Activated CD4-positive, alpha-beta T cell treated with anti-CD3 and anti-CD28 coated beads, Interleukin-2, Interleukin-6, amounts not matched to agents 100 ng/mL and 50 ng/mL, durations not matched to agents 16 hours and 8 hours (primary cell): ENCODE measurements at regions not wholly inside any gene's neighbourhood (a gene's known extent, or its start where the extent isn't known, plus 50 kb on each side); places are given as distances from the start of the nearest gene placed in this dataset.

Source experiments
- DNase-seq: peaks from one replicate; pipeline ENCODE4 v3.0.0-alpha.2; 2020

DNA sequence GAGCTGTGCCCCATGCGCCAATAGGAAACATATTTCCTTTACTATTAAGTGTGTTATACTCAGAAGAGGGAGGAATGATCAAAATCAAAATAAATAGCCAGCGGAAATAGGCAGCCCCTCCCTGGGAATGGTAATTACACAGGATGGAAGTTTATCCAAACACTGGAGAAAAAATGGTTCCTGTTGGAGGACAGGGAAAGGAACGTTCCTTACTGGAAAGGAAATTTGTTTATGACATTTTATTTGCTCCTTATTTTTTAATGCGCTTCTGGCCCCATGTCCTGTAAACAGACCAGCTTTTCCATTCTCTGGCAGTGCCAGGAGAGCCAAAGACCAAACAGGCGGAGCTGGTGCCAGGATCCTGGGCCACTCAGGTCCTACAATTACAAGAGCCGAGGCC lies 273.7 kb downstream of the SOX9 start:
- DNase-seq = no peak

DNA sequence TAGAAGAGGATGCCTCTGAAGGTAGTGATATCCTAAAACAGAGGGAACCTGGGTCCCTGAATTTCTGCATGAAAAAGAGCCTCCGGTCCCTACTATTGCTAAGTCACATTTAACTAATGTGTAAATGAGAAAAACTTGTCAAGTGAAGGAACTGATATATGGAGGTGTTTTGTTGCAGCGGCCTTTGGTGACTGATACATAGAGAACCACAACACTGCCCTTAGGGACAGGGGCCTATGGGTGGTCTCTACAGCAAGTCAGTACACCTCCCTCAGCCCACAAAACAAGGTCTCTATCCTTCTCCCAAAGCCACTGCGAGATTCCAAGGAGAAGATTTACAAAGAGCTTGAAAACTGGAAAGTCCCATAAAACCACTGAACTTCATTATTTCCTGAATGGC lies 275.3 kb downstream of the SOX9 start:
- no peak for DNase-seq

DNA sequence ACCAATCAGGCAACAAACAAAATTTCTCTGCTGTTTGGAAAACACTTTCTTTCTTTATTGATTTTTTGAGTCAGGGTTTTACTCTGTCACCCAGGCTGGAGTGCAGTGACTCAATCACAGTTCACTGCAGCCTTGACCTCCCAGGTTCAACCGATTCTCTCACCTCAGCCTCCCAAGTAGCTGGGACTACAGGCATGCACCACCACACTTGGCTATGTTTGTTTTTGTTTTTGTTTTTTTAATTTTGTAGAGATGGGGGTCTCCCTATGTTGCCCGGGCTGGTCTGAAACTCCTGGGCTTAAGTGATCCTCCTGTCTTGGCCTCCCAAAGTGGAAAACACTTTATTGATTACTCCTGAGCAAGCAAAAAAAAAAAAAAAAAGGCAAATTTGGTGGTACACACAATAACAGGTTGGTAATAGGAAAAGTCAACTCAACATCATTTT lies 276.4 kb downstream of the SOX9 start:
- no peak for DNase-seq

DNA sequence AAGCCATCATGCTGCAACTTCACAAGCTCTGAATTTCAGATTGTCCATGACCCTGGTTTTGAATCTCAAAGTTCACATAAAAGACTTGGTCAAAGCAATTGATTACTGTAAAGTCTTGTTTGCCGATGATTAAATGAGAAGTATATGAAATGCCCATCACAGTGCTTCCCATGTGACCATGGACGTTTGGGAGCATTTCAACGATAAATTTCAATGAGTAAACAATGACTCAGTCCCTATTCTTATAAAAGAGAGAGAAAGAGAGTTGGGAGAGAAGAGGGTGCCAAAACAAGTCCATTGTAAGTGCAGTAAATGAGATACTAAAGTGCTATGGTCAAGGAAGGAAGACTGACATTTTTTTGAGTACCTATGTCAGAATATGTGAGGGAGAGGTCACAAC lies 276.9 kb downstream of the SOX9 start:
- DNase-seq = no peak

DNA sequence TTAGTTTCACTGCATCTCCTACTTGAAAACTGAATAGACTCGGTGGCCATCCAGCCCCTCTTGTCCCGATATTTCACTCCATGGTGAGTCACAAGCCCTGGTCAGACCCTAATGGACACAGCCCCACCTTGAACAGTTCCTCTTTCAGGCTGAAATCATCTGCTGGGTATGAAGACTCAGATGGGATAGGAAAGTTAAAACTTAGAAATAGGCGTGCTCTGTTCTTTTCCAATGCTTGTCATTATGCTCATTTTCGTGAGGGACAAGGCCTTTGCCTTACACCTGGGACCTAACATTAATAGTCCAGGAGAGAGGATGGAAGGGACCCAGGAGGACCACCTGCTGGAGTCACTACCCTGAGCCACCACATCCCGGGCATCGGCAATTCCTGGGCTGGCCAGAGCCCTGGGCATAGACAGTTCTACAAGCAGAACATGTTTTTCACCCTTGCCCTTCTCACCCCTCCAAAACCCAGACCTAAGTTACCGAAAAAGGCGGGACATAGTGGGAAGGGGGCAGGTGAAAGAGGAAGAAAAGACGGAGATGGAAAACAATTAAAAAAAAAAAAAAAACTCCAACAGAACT lies 278.3 kb downstream of the SOX9 start:
- no peak for DNase-seq

DNA sequence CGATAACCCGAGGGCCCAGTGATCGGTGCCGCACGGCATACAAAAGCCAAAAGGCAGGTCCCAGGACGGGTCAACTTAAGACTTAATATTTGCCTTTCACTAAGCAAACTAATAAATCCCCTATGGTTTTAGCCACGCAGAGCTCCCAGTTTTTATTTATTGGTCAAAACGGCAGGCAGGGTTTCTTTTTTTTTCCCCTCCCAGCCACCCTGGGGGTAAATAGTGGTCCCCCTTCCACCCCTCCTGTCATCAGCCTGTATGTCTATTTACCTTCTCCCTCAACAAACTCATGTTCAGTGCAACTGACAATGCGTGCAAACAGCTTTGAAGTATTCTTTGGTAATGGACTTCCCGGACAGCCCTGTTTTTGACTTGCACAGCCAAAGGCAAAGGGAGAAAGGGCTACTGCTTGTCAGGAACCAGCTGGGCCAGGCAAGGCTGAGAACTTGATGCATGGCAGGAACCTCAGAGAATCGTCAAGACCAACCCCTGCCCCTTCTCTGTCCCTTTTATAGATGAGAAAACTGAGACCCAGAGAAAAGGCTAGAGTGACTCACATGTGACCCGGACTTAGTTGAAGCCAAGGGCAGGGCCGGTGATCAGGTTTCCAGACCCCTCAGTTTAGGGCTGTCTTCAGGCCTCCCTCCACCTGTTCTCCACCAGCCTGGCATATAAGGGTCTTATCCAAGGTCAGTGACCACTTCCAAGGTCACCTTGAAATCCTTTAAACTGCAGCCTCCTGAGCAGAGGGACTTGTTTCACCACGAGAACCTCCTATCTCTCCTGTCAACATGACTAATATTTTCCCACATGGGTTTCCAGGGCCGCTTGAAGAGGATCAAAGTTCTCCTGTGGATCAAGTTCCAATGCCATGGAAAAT lies 279.0 kb downstream of the SOX9 start:
- no peak for DNase-seq

DNA sequence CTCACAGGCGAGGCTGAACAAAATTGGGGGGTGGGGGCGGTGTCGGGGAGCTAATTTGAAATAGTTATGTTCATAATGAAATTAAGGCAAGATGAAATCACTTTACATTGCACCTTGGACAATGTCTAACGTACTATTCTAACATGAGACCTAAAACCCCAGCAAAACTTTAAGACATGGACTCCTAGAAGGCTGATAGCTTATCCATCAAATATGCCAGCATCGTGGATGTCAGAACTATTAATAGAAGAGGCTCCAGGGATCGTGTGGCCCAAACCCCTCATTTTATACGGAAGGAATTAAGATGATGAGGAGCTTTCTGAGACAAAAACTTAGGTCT lies 279.6 kb downstream of the SOX9 start:
- DNase-seq = no peak

DNA sequence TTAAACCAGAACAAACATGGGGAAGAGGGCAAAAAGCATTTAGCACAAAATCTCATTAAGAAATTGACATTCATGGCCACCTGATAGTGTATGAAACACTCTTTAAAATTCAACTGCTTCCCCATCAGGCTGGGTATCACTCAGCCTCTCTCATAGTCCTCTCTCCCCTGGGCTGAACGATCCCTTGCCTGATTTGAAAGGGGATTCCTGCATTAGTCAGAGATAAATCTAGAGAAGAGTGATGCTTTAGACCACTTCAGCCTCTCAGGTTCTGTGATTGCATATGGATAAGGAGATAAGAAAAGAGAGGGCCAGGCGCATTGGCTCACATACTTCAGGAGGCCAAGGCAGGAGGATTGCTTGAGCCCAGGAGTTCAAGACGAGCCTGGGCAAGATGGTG lies 280.0 kb downstream of the SOX9 start:
- no peak for DNase-seq

DNA sequence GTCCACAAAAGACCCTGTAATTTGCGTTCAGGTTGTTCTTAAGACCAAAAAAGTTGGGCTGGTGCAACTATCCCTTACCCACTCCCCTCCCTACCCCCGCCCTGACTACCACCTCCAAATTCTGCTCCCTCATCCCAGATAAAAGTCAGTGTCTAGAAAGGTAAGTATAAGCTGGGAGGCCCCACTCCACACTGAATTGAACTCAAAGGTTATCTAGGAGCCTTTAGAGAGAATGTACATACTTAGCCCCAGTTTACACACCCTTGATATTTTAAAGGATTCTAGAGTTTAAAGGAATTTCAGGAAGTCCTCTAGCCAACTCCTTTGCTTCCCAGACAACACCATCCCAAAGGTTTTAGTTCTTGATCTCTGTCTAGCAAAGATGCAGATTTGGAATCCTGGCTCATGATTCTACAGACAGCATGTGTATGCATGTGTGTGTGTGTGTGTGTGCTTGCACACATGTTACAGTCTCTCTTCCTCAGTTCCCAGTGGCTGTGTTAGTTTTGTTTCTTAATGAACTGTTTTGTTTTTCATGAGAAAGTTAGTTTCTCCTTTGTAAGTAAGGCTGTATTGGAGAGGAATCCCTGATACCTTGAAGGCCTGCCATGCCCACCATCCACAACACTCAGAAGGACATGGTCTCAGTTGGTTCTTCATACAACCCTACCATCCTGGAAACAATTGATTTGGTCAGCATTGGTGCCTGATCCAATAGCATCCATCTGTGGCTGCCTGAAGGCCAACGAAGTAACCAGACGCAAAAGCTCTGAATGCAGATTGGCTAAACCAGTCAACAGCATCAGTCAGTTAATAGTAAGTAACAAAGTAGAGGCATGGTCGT lies 281.3 kb downstream of the SOX9 start:
- no peak for DNase-seq

DNA sequence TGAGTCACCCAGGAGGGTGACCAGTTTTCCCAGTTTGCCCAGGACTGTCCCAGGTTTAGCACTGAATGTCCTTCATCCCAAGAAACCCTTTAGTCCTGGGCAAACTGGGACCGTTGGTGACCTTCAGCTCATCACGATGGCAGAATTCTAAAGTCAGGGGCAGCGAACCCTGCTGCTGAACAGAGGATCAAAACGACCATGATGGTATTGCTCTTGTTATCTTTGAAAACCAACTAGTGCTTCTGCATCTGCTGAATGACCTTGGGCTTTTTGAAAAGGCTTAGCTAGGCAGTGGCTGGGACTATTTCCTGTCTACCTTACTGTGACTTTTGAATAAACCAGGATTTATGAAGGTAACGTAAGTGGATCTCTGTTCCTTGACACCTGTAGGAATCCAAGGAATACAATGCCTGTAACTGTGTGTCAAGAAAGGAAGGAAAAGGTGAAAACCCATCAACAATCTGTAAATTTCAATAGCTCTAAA lies 281.9 kb downstream of the SOX9 start:
- DNase-seq = no peak

DNA sequence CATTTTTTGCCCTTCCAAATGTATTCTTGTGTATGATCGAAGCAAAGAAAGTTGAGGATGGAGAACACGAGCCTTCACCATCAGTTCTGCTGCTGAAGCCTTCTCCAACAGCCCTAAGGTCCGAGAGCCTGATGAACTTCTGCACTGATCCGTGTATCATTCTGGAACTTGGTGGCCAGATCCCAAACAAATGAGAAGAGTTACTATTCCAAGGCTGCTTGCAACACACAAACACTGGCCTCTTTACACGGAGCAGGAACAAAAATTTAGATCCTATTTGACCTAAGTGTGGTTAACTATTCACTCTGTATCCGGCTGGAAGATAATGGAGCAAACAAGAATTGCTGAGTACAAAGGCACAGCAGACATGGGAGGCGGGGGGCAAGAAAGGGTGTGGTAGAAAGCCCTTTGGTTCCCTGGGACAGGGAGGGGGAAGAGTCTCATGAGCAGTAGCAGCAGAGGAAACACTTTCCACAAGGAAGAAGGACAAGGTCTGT lies 282.9 kb downstream of the SOX9 start:
- DNase-seq = no peak

DNA sequence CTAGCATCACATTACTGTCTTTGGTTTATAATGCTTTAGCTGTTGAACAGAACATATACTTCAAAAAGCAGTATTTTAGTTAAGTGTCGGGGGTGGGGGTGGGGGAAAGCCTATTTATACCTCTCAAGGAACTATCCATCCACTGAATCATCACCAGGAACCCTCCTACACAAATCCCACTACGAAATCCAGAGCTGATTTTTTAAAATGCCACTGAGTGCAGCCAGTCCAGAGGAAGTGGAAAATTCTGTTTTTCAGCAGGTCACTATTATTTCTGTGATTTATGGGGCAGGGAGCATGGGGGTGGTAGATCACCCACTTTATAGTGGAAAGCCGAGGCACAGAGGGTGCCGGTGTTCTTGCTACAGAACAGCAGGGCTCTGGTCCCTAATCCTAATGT lies 284.1 kb downstream of the SOX9 start:
- DNase-seq = no peak

DNA sequence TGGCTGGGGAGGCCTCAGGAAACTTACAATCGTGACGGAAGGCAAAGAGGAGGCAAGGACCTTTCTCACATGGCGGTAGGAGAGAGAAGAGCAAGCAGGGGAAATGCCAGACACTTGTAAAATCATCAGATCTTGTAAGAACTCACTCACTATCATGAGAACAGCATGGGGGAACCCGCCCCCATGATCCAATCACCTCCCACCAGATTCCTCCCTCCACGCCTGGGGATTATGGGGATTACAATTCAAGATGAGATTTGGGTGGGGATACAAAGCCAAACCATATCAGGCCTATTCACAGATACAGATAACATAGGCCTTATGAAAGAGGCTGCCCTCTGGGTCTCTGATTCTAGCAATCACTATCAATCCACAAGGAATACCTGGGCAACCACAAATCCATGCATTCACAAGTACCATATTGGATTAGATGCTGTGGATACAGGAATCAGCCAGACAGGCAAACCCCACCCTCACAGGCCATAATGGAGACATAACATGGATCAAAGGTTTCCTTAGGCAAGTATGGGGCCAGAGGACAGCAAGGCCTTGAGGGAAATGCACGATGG lies 284.9 kb downstream of the SOX9 start:
- DNase-seq = no peak

DNA sequence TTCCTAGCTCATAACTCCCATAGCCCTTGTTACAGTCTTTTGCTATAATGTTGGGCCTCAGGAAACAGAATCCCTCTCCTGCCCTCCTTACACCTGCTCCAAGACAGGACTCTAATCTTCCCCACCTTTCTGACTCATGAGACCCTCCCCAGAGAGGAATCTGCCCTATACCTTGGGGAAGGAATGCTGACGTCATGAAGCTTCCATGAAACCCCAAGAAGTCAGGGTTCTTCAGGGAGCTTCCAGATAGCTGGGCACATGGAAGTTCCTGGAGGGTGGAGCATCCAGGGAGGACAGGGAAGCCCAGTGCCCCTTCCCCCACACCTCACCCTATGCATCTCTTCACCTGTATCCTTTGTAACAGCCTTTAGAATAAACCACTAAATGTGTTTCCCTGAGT lies 285.7 kb downstream of the SOX9 start:
- DNase-seq = no peak

DNA sequence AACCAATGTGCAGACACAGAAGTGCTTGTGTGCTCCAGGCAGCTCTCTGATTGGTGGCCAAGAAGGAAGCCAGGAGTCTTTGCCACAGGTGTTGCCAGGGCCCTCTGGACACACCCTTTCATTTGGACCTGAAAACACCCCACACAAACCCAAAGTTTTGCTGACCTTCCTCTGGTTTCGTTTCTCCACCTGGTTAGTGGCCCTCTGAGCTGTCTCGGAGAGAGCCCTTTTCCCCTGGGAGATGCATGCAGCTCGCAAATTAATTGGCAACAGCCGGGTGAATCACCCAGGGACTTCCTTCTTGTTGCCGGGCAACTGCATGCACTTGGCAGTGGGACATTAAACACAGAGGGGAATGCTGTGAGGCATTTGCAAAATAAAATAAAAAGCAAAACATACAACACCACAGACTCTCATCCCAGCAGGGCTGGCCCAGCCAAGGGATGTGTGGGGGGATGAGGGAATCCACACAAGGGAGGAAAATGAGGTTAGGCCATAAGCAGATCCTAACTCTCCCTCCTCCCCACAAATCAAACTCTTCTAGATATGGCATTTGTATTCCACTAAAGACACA lies 286.6 kb downstream of the SOX9 start:
- no peak for DNase-seq

DNA sequence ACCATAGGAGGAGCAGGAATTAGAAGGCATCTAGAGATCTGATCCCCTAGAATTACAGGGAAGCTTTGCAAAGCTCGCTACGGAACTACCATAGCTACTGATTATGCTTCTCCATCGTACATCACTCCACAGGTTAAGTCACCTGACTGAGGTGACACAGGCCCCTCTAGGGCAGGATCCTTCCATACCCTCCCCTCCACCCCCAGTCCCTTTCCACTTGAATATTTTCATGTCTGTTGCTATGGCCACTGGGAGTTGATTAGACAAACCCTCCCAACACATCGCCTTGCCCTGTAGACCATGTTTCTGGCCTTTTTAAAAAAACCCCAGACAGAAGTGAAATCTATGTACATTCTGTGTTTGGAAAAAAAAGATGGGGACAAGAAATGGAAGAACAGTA lies 287.1 kb downstream of the SOX9 start:
- DNase-seq = no peak

DNA sequence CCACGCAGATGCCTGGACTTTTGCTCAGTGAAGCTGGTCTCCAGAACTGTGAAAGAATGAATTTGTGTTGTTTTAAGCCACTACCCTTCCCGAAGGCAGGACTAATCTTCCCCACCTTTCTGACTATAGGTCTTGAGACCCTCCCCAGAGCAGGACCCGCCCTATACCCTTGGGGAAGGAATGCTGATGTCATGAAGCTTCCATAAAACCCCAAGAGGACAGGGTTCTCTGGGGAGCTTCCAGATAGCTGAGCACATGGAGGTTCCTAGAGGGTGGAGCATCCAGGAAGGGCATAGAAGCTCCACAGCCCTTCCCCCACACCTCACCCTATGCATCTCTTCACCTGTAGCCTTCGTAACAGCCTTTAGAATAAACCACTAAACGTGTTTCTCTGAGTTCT lies 287.8 kb downstream of the SOX9 start:
- no peak for DNase-seq

DNA sequence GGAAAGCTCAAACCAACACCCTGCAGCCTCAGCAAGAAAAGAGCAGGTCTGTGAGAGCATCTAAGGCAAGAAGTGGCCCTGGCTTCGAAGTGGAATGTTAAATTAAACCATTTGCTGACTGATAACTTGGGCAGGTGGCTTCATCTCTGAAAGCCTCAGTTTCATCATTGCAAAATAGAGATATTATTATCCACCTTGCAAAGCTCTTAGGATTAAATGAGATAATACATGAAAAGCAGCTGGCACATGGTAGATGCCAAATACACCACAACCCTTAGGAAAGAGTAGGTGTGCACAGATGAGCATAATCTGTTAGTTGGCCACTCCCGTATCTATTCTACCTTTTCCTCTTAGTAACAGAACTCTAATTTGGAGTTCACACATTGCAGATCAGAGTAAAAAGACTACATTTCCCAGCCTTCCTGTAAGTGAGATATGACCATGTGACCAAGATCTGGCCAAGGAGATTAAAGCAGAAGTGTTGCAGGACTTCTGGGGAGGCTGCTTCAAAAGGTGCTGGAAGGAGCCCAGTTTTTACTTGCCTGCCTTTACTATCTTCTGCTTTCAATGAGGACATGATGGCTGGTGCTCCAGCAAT lies 288.7 kb downstream of the SOX9 start:
- DNase-seq = no peak

DNA sequence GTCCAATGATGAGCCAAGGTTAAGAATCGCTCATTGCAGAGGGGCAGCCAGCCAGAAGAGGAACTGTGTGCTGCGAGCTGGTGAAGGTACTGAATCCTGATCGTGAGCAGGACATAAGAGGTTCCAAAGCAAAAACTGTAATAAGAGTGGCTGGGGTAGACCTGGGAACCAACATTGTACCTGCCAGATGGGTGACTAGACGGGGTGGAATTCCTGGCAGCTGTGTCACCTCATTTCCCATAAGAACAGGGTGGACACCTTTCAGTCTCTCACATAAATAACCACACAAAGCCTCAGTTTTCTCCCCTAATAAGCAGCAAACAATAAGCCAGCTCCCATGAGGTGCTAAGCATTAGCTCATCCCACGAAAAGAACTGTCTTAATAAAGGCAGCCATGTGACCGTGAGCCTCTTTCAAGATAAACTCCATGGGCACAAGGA lies 290.3 kb downstream of the SOX9 start:
- DNase-seq = no peak

DNA sequence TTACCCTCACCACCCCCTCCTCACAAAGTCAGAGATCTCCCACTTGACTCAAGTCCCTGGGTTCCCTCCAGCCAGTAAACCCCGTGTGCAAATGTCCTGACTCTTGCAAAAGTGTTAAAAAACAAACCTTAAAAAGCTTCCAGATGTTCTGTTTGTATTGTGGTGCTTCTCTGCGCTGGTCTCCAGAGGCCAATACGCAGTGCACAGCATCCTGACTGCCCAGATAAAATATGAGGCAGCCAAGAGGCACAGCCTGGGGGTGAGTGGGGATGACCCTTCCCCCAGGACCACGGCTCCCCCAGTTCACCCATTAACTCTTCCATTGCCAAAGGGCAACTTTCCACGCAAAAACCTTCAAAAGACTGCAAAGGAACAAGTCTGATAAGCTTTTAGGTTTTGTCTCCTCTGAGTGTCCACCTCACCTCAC lies 291.8 kb downstream of the SOX9 start:
- DNase-seq = no peak

DNA sequence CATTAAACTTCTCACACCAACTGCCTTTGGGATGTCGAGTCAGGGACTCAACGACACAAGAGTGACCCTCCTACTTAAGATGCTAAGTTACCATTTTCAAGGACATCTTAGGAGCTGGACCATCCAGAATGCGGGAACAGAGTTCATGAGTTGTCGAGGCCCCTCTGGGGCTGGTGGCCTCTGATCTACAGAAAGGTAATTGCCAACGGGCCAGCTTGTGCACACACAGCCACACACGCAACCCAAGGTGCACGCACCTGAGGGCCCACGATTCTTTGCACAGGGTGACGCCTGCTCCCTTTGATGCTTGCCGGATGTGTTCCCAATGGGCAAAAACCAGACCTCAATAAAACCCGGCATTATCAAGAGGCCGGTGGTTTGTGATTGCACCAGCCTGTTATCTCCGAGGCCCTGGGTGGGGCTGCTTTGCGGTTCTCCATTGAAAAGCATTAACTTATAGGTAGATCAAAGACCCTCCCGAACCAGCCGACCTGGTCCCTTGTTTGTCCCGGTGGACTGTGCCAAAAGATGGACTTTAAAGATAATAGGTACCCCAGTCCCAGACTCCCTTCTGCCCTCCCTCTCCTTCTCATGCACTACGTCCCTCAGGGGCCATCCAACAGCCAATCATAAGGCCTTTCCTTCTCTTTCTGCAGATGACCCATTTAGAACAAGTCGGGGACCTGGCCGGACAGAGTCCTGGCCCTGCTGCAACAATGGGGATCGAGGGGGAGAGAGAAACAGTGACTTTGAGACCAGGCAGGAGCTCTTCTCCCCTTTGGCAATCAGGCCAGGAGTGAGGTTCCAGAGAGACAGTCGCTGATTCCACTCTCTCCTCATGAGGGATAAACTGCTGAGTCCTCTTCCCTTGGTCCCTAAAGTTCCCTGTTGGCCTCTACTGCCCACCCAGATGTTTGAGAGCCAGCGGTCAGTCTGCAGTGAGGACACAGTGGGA lies 292.5 kb downstream of the SOX9 start:
- DNase-seq = no peak
